ENCODE measurements at regions not wholly inside any gene's neighbourhood (a gene's known extent, or its start where the extent isn't known, plus 50 kb on each side); places are given as distances from the start of the nearest gene placed in this dataset.
"Not testable (repeated sequence)": the region's sequence is repeated elsewhere in the genome, so short reads cannot be mapped to it uniquely, and the experiment has no call there.

DNA sequence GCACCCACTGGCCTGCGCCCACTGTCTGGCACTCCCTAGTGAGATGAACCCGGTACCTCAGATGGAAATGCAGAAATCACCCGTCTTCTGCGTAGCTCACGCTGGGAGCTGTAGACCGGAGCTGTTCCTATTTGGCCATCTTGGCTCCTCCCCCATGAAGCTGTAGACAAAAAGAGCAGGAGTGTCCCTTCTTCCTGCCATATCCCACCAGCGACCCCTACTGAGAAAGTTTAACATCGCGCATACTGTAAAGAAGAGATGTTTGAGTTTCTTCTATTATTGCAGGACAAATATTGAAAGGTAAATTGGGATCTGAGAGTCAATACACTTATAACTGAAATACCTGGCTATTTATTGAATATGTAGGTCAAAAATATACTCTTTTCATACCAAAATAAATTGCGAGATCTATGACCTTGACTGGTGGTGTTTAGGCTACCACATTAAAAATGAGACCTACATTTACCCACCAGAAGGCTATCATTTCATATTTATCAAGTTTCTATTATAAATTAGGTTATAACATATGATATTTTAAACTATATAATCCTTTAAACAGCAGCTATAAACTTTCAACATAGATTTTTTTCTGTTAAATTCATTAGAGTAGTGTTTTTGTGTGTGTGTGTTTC is 586.3 kb downstream of the HTR1B start:
- ATAC-seq (ENCODE audit: insufficient read depth, low read depth) (no peak), DNase-seq (no peak)
- H3K27ac ChIP-seq (ENCODE audit: low read length) = no peak overlapping the region
- no peak for TF ChIP-seq EZH2 (IDR thresholded peaks at IDR 0.05; ENCODE audit: borderline replicate concordance, low read depth, low read length, severe bottlenecking)
- no peak for TF ChIP-seq CTCF (IDR thresholded peaks at IDR 0.05; ENCODE audit: borderline replicate concordance, extremely low read depth, low read length, poor library complexity, severe bottlenecking)
- H3K36me3 ChIP-seq (ENCODE audit: insufficient read depth, low read length) = no peaks in the 10 kb centered on the region
- no peaks in the 10 kb centered on the region for H4K20me1 ChIP-seq (ENCODE audit: insufficient read depth, low read length)
- no peak overlapping the region for H3K9ac ChIP-seq (ENCODE audit: low read depth, low read length)
- H2AFZ ChIP-seq (ENCODE audit: low read depth, low read length) = no peak overlapping the region
- H3K79me2 ChIP-seq (ENCODE audit: insufficient read depth, low read length) = no peaks in the 10 kb centered on the region
- H3K9me3 ChIP-seq (ENCODE audit: insufficient read depth, low read length, severe bottlenecking) = no peaks in the 10 kb centered on the region
- no peak overlapping the region for H3K4me3 ChIP-seq (ENCODE audit: low read depth in 1 of 2, low read length in 2 of 2)
- H3K4me1 ChIP-seq (ENCODE audit: insufficient read depth, low read length) = no peaks in the 10 kb centered on the region
- H3K4me2 ChIP-seq (ENCODE audit: insufficient read depth, low read length) = no peak overlapping the region
- no peaks in the 10 kb centered on the region for H3K27me3 ChIP-seq (ENCODE audit: insufficient read depth, low read length, poor library complexity)

- H3K27ac ChIP-seq (ENCODE audit: low read length); H4K20me1 ChIP-seq (ENCODE audit: insufficient read depth, low read length); H3K27me3 ChIP-seq (ENCODE audit: insufficient read depth, low read length, poor library complexity); H3K36me3 ChIP-seq (ENCODE audit: insufficient read depth, low read length); H3K9me3 ChIP-seq (ENCODE audit: insufficient read depth, low read length, severe bottlenecking); DNase-seq; ATAC-seq (ENCODE audit: insufficient read depth, low read depth); H3K4me2 ChIP-seq (ENCODE audit: insufficient read depth, low read length); H3K79me2 ChIP-seq (ENCODE audit: insufficient read depth, low read length); H3K4me3 ChIP-seq (ENCODE audit: low read depth in 1 of 2, low read length in 2 of 2); H3K9ac ChIP-seq (ENCODE audit: low read depth, low read length); H2AFZ ChIP-seq (ENCODE audit: low read depth, low read length); H3K4me1 ChIP-seq (ENCODE audit: insufficient read depth, low read length): not testable (repeated sequence)
Measured at GRCh38 chr6:76876430-76876829, 586.9 kb downstream of the HTR1B start.

DNA sequence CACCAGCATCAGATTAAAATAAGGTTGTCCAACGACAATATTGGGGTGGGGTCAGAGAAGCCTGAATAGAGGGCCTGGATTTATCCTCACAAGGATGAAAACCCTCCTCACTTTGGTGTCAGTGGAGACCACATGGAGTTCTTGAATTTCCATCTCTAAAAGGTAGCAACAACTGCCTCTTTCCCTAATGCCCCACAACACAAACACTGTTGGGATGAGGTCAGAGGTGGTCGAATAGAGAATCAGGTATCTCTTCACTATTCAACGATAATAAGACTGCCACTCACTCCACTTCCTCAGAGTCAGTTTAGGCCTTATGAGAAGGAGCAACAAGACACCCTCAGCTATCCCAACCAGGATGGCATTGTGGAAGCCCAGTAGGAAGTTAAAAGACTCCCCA is 596.1 kb downstream of the HTR1B start:
- Histone ChIP-seq H3K9ac (ENCODE audit: low read depth, low read length) (no peak overlapping the region), H3K4me3 (ENCODE audit: low read depth in 1 of 2, low read length in 2 of 2) (no peak overlapping the region), H3K4me1 (ENCODE audit: insufficient read depth, low read length) (no peaks in the 10 kb centered on the region), H3K27ac (ENCODE audit: low read length) (no peak overlapping the region), H4K20me1 (ENCODE audit: insufficient read depth, low read length) (no peaks in the 10 kb centered on the region), H2AFZ (ENCODE audit: low read depth, low read length) (no peak overlapping the region), H3K4me2 (ENCODE audit: insufficient read depth, low read length) (no peak overlapping the region), H3K79me2 (ENCODE audit: insufficient read depth, low read length) (no peaks in the 10 kb centered on the region), H3K36me3 (ENCODE audit: insufficient read depth, low read length) (no peaks in the 10 kb centered on the region), H3K9me3 (ENCODE audit: insufficient read depth, low read length, severe bottlenecking) (no peaks in the 10 kb centered on the region), H3K27me3 (ENCODE audit: insufficient read depth, low read length, poor library complexity) (no peaks in the 10 kb centered on the region)
- DNase-seq = no peak
- TF ChIP-seq CTCF (IDR thresholded peaks at IDR 0.05; ENCODE audit: borderline replicate concordance, extremely low read depth, low read length, poor library complexity, severe bottlenecking) = no peak
- TF ChIP-seq EZH2 (IDR thresholded peaks at IDR 0.05; ENCODE audit: borderline replicate concordance, low read depth, low read length, severe bottlenecking) = no peak
- no peak for ATAC-seq (ENCODE audit: insufficient read depth, low read depth)

DNA sequence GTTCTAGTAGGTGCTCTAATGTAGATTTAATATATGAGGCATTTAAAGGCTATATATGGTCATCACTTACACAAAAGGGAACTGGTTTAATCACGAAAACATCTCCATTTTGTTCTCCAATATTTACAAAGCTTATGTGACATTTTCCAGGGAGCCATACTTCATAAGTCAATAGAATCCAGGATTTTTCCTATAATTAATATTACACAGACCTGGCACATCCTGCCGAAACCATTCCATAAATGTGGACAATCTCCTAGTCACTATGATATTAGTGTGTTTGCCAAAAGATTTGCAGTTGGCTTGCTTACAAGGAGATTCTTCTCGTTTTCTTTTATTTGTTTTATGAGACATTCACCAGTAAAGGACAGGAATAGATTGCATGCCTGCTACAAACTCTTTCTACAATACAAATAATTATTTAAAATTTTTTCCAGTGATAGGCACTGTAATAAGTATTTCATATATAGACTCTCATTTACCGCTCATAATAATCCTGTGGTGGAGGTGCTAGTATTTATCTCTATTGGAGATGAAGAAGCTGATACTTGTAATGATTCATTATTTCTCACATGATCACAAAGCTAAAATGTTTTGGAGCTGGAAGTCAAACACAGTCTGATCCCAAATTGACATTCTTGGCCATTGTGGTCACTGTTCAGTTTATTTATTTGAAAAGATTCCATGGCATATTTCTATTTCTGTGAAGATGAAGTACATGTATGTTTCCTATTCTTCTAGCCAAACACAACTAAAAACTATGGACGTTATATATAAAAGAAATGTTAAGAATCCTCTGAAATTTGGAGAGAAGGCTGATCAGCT is 597.0 kb downstream of the HTR1B start:
- no peaks in the 10 kb centered on the region for H4K20me1 ChIP-seq (ENCODE audit: insufficient read depth, low read length)
- no peak for ATAC-seq (ENCODE audit: insufficient read depth, low read depth)
- H3K79me2 ChIP-seq (ENCODE audit: insufficient read depth, low read length) = no peaks in the 10 kb centered on the region
- H3K9ac ChIP-seq (ENCODE audit: low read depth, low read length) = no peak overlapping the region
- no peak for DNase-seq
- no peak for TF ChIP-seq EZH2 (IDR thresholded peaks at IDR 0.05; ENCODE audit: borderline replicate concordance, low read depth, low read length, severe bottlenecking)
- TF ChIP-seq CTCF (IDR thresholded peaks at IDR 0.05; ENCODE audit: borderline replicate concordance, extremely low read depth, low read length, poor library complexity, severe bottlenecking) = no peak
- no peaks in the 10 kb centered on the region for H3K27me3 ChIP-seq (ENCODE audit: insufficient read depth, low read length, poor library complexity)
- no peaks in the 10 kb centered on the region for H3K4me1 ChIP-seq (ENCODE audit: insufficient read depth, low read length)
- H2AFZ ChIP-seq (ENCODE audit: low read depth, low read length) = no peak overlapping the region
- no peak overlapping the region for H3K4me2 ChIP-seq (ENCODE audit: insufficient read depth, low read length)
- no peaks in the 10 kb centered on the region for H3K36me3 ChIP-seq (ENCODE audit: insufficient read depth, low read length)
- no peak overlapping the region for H3K4me3 ChIP-seq (ENCODE audit: low read depth in 1 of 2, low read length in 2 of 2)
- no peaks in the 10 kb centered on the region for H3K9me3 ChIP-seq (ENCODE audit: insufficient read depth, low read length, severe bottlenecking)
- no peak overlapping the region for H3K27ac ChIP-seq (ENCODE audit: low read length)

Measured in DND-41 (cell line).